OCI-LY7 (cell line): ENCODE measurements at regions not wholly inside any gene's neighbourhood (a gene's known extent, or its start where the extent isn't known, plus 50 kb on each side); places are given as distances from the start of the nearest gene placed in this dataset.

ENCODE experiments used
- CTCF ChIP-seq: fragments of 200-600 bp; sonication (generic); conservative IDR thresholded peaks from 2 replicates; pipeline ENCODE4 v1.5.1; 2014; ENCODE audit warnings: mild to moderate bottlenecking, antibody characterized with exemption, low read length, moderate library complexity, mixed read lengths
- EZH2phosphoT487 ChIP-seq: fragments of 200-600 bp; sonication (generic); IDR thresholded peaks from 2 replicates; pipeline ENCODE4 v1.6.1; 2018; ENCODE audit warnings: low read depth, borderline replicate concordance, mild to moderate bottlenecking, mixed run types, antibody characterized with exemption, low read length, moderate library complexity, mixed read lengths

GRCh38 chr4:179029683-179030082 is 1587.4 kb upstream of the AGA start:
- no peak for TF ChIP-seq CTCF
- TF ChIP-seq EZH2phosphoT487, result no peak
